HL-60 (cell line): ENCODE measurements at regions not wholly inside any gene's neighbourhood (a gene's known extent, or its start where the extent isn't known, plus 50 kb on each side); places are given as distances from the start of the nearest gene placed in this dataset.

Experiments used
- DNase-seq, 2 experiments: peaks; one replicate each; pipeline ENCODE4 v3.0.0-alpha.2; 2010 to 2020; ENCODE audit warnings: low read depth in 1 of 2, low spot score in 1 of 2
- H3K27ac ChIP-seq: fragments of 250-450 bp; sonication (Bioruptor Pico); replicated peaks from 2 replicates; pipeline ENCODE4 v1.5.1; 2020; ENCODE audit warnings: mild to moderate bottlenecking, moderate library complexity
- H3K27me3 ChIP-seq: fragments of 250-450 bp; sonication (Bioruptor Pico); 2 replicates; pipeline ENCODE4 v1.5.1; 2021; ENCODE audit warnings: mild to moderate bottlenecking, moderate library complexity; ENCODE audit not compliant: insufficient read depth, poor library complexity, severe bottlenecking
- H3K4me3 ChIP-seq: replicated peaks from 2 replicates; pipeline ENCODE4 v1.5.1; 2011; ENCODE audit warnings: mild to moderate bottlenecking, control low read depth, low read length; ENCODE audit not compliant: insufficient read depth
- CTCF ChIP-seq: IDR thresholded peaks from one replicate; pipeline ENCODE4 v1.5.1; 2011; ENCODE audit warnings: low read length, control low read depth, inconsistent platforms; ENCODE audit not compliant: insufficient read depth
- GABPA ChIP-seq: IDR thresholded peaks from 2 replicates; pipeline ENCODE4 v1.6.1; 2012; ENCODE audit warnings: low read depth
- POLR2AphosphoS5 ChIP-seq: IDR thresholded peaks from 2 replicates; pipeline ENCODE4 v1.6.1; 2012; ENCODE audit warnings: low read depth
- SPI1 ChIP-seq: IDR thresholded peaks from 2 replicates; pipeline ENCODE4 v1.6.1; 2012; ENCODE audit warnings: low read depth, mild to moderate bottlenecking, borderline replicate concordance
- TF ChIP-seq, protein P1 (sequence below): IDR thresholded peaks from 2 replicates; pipeline ENCODE4 v1.6.1; 2012; ENCODE audit warnings: low read depth; ENCODE audit not compliant: insufficient replicate concordance

- H3K27me3 ChIP-seq: peaks cover 2% of the 10 kb centered on the region
- H3K4me3 ChIP-seq: no peak overlapping the region
- TF ChIP-seq CTCF: no peak
- TF ChIP-seq, protein P1, sequence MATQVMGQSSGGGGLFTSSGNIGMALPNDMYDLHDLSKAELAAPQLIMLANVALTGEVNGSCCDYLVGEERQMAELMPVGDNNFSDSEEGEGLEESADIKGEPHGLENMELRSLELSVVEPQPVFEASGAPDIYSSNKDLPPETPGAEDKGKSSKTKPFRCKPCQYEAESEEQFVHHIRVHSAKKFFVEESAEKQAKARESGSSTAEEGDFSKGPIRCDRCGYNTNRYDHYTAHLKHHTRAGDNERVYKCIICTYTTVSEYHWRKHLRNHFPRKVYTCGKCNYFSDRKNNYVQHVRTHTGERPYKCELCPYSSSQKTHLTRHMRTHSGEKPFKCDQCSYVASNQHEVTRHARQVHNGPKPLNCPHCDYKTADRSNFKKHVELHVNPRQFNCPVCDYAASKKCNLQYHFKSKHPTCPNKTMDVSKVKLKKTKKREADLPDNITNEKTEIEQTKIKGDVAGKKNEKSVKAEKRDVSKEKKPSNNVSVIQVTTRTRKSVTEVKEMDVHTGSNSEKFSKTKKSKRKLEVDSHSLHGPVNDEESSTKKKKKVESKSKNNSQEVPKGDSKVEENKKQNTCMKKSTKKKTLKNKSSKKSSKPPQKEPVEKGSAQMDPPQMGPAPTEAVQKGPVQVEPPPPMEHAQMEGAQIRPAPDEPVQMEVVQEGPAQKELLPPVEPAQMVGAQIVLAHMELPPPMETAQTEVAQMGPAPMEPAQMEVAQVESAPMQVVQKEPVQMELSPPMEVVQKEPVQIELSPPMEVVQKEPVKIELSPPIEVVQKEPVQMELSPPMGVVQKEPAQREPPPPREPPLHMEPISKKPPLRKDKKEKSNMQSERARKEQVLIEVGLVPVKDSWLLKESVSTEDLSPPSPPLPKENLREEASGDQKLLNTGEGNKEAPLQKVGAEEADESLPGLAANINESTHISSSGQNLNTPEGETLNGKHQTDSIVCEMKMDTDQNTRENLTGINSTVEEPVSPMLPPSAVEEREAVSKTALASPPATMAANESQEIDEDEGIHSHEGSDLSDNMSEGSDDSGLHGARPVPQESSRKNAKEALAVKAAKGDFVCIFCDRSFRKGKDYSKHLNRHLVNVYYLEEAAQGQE: no peak
- no peak for TF ChIP-seq POLR2AphosphoS5
- no peak for TF ChIP-seq GABPA
- TF ChIP-seq SPI1: no peak
- no peak for DNase-seq
- H3K27ac ChIP-seq: no peak overlapping the region
Measured at GRCh38 chr13:74197677-74198429, 63.6 kb upstream of the KLF12 start.

DNA sequence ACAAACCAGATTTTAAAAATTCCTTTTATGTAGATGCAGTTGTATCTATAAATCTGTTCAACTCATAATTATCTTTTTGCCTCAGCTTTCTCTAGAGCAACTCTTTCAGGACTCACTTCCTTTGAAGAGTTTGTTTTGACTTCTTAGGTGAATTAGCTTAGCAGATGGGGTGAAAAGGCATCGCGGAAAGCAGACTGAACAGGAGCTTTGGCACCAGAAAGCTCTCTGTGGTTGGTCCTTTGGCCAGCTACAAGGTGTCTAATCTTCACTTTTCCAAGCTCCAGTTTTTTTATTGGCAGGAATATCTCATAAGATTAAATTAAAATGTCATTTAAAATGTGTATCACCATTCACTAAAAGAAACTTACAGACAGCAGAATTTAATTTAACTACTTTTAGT is 60.6 kb upstream of the KLF12 start:
- Histone ChIP-seq H3K4me3 (no peak overlapping the region), H3K27ac (no peak overlapping the region), H3K27me3 (peaks cover 2% of the 10 kb centered on the region)
- TF ChIP-seq GABPA (no peak), CTCF (no peak), SPI1 (no peak), POLR2AphosphoS5 (no peak)
- TF ChIP-seq, protein P1: no peak
- DNase-seq: no peak

- H3K27me3 ChIP-seq: peaks cover 2% of the 10 kb centered on the region
- no peak overlapping the region for H3K27ac ChIP-seq
- TF ChIP-seq POLR2AphosphoS5 (no peak), SPI1 (no peak), CTCF (no peak), GABPA (no peak)
- TF ChIP-seq, protein P1: no peak
- H3K4me3 ChIP-seq: no peak overlapping the region
- DNase-seq: no peak
Measured at GRCh38 chr13:74193391-74193790, 59.2 kb upstream of the KLF12 start.
